Osteocyte (in vitro differentiated cells): ENCODE measurements at regions not wholly inside any gene's neighbourhood (a gene's known extent, or its start where the extent isn't known, plus 50 kb on each side); places are given as distances from the start of the nearest gene placed in this dataset.

Experiments
- DNase-seq: peaks from one replicate; pipeline ENCODE4 v3.0.0; 2021; ENCODE audit warnings: mixed read lengths; ENCODE audit not compliant: unreplicated experiment; ENCODE audit errors: extremely low spot score
- H3K27ac Mint-ChIP-seq: one replicate; pipeline ENCODE4 v1.8.0; 2021; ENCODE audit warnings: mild to moderate bottlenecking, mixed read lengths; ENCODE audit not compliant: unreplicated experiment
- H3K27me3 Mint-ChIP-seq: one replicate; pipeline ENCODE4 v1.8.0; 2021; ENCODE audit warnings: mixed read lengths; ENCODE audit not compliant: unreplicated experiment
- H3K36me3 Mint-ChIP-seq: one replicate; pipeline ENCODE4 v1.8.0; 2021; ENCODE audit warnings: mixed read lengths; ENCODE audit not compliant: unreplicated experiment
- H3K4me1 Mint-ChIP-seq: one replicate; pipeline ENCODE4 v1.8.0; 2021; ENCODE audit warnings: mixed read lengths; ENCODE audit not compliant: unreplicated experiment
- H3K4me3 Mint-ChIP-seq: one replicate; pipeline ENCODE4 v1.8.0; 2021; ENCODE audit warnings: mild to moderate bottlenecking, moderate library complexity, mixed read lengths; ENCODE audit not compliant: unreplicated experiment
- H3K9me3 Mint-ChIP-seq: one replicate; pipeline ENCODE4 v1.8.0; 2021; ENCODE audit warnings: mixed read lengths; ENCODE audit not compliant: unreplicated experiment
- TF ChIP-seq, protein P1 (sequence below): fragments of 200-600 bp; sonication (generic); IDR thresholded peaks from 2 replicates; pipeline ENCODE4 v1.5.0; 2021; ENCODE audit warnings: antibody characterized with exemption, mild to moderate bottlenecking, moderate library complexity

DNA sequence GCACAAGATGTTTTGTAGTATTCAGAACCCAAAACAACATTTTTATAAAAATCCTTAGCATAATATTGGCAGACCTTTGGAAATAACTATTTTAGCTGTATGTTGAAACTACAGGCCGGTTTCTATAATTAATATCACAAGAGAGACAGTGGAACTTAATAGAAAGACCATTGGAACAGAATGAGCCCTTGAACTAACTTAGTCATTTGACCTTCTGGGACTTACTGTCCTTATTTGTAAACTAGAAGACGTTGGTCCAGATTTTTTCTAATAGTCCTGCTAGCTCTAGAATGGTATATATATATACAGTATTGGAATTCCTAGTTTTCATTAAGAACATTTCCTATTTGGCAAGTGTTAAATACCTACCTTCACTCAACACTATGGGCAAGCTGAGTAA is 69.5 kb upstream of the ALDH1A1 start:
- no peaks in the 10 kb centered on the region for H3K36me3 Mint-ChIP-seq
- peaks cover 7% of the 10 kb centered on the region for H3K9me3 Mint-ChIP-seq
- TF ChIP-seq, protein P1, sequence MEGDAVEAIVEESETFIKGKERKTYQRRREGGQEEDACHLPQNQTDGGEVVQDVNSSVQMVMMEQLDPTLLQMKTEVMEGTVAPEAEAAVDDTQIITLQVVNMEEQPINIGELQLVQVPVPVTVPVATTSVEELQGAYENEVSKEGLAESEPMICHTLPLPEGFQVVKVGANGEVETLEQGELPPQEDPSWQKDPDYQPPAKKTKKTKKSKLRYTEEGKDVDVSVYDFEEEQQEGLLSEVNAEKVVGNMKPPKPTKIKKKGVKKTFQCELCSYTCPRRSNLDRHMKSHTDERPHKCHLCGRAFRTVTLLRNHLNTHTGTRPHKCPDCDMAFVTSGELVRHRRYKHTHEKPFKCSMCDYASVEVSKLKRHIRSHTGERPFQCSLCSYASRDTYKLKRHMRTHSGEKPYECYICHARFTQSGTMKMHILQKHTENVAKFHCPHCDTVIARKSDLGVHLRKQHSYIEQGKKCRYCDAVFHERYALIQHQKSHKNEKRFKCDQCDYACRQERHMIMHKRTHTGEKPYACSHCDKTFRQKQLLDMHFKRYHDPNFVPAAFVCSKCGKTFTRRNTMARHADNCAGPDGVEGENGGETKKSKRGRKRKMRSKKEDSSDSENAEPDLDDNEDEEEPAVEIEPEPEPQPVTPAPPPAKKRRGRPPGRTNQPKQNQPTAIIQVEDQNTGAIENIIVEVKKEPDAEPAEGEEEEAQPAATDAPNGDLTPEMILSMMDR, result no peak
- no peaks in the 10 kb centered on the region for H3K4me1 Mint-ChIP-seq
- H3K27me3 Mint-ChIP-seq, result peaks cover 20% of the 10 kb centered on the region
- H3K4me3 Mint-ChIP-seq, result no peak overlapping the region
- no peak for DNase-seq
- H3K27ac Mint-ChIP-seq, result no peak overlapping the region

DNA sequence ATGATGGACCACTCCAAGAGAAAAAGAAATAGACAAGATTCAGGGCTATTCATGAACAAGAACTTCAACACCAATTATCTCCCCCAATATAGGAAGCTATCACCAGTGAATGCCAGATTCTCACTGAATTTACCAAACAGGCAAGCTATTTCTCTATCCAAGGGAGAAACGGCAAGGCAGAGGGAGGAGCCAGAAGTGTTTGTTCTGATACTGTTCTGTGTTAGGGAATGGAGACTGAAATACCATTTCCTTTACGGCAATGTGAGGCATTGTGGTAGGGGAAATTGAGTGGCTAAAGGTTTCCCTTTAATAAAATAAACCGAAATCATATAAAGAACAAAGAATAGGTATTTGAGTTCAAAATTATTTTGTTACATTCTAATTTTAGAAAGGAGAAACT is 68.0 kb upstream of the ALDH1A1 start:
- no peaks in the 10 kb centered on the region for H3K4me1 Mint-ChIP-seq
- DNase-seq, result no peak
- H3K36me3 Mint-ChIP-seq, result no peaks in the 10 kb centered on the region
- peaks cover 7% of the 10 kb centered on the region for H3K9me3 Mint-ChIP-seq
- no peak overlapping the region for H3K27ac Mint-ChIP-seq
- no peak overlapping the region for H3K4me3 Mint-ChIP-seq
- H3K27me3 Mint-ChIP-seq, result peaks cover 23% of the 10 kb centered on the region
- TF ChIP-seq, protein P1, result no peak

DNA sequence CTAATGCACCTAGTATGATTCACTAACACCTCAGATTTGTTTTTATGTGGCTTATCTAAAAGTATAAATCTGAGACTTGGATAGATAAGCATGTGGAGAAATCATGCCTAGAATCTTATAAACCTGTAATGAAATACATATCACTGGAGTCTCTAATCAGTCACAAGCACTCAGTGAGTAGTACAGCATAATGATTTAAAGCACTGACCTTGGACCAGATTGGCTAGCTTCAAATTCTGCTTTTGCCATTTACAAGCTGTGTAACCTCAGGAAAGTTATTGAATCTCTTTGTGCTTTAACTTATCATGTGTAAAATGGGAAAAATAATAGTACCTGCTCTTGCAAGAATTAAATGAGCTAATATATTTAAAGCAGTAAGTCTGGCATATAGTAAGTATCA is 61.2 kb upstream of the ALDH1A1 start:
- TF ChIP-seq, protein P1, result no peak
- Mint-ChIP-seq H3K27ac (no peak overlapping the region), H3K27me3 (peaks cover 30% of the 10 kb centered on the region), H3K4me3 (no peak overlapping the region), H3K36me3 (no peaks in the 10 kb centered on the region), H3K4me1 (no peaks in the 10 kb centered on the region), H3K9me3 (peaks cover 7% of the 10 kb centered on the region)
- DNase-seq, result no peak

DNA sequence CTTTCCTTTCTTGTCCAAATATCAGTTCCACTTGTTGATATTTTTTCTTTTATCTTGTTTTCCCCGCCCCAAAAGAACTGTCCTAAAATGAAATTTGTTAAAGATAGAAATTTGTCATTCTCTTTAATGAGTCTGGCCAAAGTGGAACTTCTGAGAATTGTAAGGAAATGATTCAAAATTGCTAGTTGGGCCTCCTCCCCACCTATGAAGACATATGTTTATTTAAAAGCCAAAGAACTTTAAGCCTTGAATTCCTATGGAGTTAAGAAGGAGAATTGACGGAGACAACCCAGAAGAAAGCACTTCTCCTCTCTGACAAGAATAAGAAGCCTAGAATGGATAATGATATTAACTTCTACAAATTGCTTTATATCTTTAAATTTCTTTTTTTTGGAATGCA is 59.1 kb upstream of the ALDH1A1 start:
- H3K27ac Mint-ChIP-seq, result no peak overlapping the region
- H3K9me3 Mint-ChIP-seq, result no peaks in the 10 kb centered on the region
- TF ChIP-seq, protein P1, result no peak
- H3K27me3 Mint-ChIP-seq, result peaks cover 30% of the 10 kb centered on the region
- no peak for DNase-seq
- no peaks in the 10 kb centered on the region for H3K4me1 Mint-ChIP-seq
- H3K4me3 Mint-ChIP-seq, result no peak overlapping the region
- no peaks in the 10 kb centered on the region for H3K36me3 Mint-ChIP-seq

DNA sequence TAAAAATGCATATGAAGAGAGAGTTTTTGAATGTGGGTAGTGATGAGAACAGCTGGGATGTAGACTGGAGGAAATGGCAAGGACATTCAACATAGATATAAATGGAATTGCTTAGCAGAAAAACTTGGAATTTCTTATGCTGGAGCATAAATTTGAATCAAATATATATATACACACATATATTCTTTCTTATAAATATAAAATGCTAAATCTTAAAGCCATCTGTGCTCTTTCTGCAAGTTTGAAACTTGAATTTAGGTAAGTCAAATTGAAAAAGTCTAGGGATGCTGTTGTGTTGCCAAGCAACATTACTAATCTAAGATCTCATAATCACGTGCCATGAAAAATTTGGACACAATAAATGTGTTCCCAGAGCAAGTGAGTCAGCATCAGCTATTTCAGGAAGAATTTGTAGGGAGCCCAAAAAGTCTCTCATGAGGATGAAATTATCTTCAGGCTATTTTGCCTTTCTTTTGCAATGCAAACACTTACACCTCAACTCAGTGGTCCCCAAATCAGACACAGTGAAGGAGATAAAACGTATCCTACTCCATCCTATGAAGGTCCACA is 58.4 kb upstream of the ALDH1A1 start:
- TF ChIP-seq, protein P1, result no peak
- H3K9me3 Mint-ChIP-seq, result no peaks in the 10 kb centered on the region
- no peak overlapping the region for H3K4me3 Mint-ChIP-seq
- H3K4me1 Mint-ChIP-seq, result no peaks in the 10 kb centered on the region
- no peak overlapping the region for H3K27ac Mint-ChIP-seq
- no peak for DNase-seq
- no peaks in the 10 kb centered on the region for H3K36me3 Mint-ChIP-seq
- peaks cover 27% of the 10 kb centered on the region for H3K27me3 Mint-ChIP-seq
